PFSK-1 (cell line): ENCODE measurements at regions not wholly inside any gene's neighbourhood (a gene's known extent, or its start where the extent isn't known, plus 50 kb on each side); places are given as distances from the start of the nearest gene placed in this dataset.

Source experiments
- FOXP2 ChIP-seq: optimal IDR thresholded peaks from 2 replicates; pipeline ENCODE3; 2011; ENCODE audit warnings: borderline replicate concordance, control low read depth, inconsistent platforms; ENCODE audit not compliant: insufficient read depth; ENCODE audit errors: extremely low read length, extremely low read depth
- POLR2AphosphoS5 ChIP-seq: IDR thresholded peaks from 2 replicates; pipeline ENCODE4 v1.6.1; 2012; ENCODE audit warnings: low read depth, mild to moderate bottlenecking, control low read depth, low read length, moderate library complexity
- SIN3A ChIP-seq: IDR thresholded peaks from 2 replicates; pipeline ENCODE4 v1.6.1; 2012; ENCODE audit warnings: mild to moderate bottlenecking, low read length, moderate library complexity, borderline replicate concordance; ENCODE audit not compliant: insufficient read depth
- TAF1 ChIP-seq: IDR thresholded peaks from 2 replicates; pipeline ENCODE4 v1.6.1; 2012; ENCODE audit warnings: low read length, control low read depth, borderline replicate concordance; ENCODE audit not compliant: insufficient read depth
- TF ChIP-seq, protein P1 (sequence below), 2 experiments: IDR thresholded peaks; 2 replicates each; pipeline versions ENCODE4 v1.6.1 to v1.8.0; 2011 to 2012; ENCODE audit warnings: low read depth in 2 of 2, low read length in 2 of 2, control low read depth in 1 of 2, inconsistent platforms in 1 of 2, mild to moderate bottlenecking in 1 of 2, moderate library complexity in 1 of 2; ENCODE audit not compliant: insufficient read depth in 1 of 2

DNA sequence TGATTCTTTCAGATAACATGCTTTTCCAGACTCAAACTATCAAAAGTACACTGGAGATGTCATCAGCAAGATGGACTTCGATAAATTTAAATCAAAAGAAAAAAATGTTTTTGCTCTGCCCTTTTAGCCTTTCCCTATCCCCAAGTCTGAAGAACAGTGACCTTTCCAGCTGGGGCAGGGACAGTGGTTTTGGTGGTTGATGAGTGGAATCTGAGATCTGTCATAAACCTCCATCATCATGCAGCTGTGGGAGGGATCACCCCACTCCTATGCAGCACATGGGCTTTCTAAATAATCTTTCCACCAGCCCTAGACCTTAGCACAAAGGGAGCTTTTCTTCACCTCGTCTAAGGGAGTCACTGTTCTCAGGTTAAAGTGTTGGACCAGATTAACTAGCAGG lies 869.5 kb upstream of the SOX9 start:
- TF ChIP-seq, protein P1, sequence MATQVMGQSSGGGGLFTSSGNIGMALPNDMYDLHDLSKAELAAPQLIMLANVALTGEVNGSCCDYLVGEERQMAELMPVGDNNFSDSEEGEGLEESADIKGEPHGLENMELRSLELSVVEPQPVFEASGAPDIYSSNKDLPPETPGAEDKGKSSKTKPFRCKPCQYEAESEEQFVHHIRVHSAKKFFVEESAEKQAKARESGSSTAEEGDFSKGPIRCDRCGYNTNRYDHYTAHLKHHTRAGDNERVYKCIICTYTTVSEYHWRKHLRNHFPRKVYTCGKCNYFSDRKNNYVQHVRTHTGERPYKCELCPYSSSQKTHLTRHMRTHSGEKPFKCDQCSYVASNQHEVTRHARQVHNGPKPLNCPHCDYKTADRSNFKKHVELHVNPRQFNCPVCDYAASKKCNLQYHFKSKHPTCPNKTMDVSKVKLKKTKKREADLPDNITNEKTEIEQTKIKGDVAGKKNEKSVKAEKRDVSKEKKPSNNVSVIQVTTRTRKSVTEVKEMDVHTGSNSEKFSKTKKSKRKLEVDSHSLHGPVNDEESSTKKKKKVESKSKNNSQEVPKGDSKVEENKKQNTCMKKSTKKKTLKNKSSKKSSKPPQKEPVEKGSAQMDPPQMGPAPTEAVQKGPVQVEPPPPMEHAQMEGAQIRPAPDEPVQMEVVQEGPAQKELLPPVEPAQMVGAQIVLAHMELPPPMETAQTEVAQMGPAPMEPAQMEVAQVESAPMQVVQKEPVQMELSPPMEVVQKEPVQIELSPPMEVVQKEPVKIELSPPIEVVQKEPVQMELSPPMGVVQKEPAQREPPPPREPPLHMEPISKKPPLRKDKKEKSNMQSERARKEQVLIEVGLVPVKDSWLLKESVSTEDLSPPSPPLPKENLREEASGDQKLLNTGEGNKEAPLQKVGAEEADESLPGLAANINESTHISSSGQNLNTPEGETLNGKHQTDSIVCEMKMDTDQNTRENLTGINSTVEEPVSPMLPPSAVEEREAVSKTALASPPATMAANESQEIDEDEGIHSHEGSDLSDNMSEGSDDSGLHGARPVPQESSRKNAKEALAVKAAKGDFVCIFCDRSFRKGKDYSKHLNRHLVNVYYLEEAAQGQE (IDR thresholded peaks at IDR 0.05; ENCODE audit: insufficient read depth in 1 of 2, low read depth in 2 of 2, low read length in 2 of 2) = no peak
- TF ChIP-seq POLR2AphosphoS5 (no peak), TAF1 (no peak), FOXP2 (no peak), SIN3A (no peak)

DNA sequence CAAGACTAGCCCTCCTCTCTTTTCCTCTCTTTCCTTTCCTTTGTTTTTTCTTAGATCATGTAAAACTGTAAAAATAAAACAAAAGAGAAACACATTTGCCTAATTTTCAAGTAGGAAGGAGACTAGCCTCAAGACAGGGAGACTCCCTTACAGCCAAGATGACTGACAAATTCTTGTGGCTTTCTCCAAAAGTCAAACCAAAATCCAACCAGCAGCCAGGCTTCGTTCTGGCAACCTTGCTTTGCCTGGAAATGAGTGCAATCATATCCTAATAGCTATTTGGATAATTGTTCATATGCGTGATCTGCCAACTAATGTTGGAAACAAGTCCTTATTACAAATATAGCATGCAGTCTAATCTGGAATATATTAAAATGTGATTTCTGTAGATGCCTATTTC lies 868.9 kb upstream of the SOX9 start:
- no peak for TF ChIP-seq TAF1
- no peak for TF ChIP-seq POLR2AphosphoS5
- TF ChIP-seq, protein P1 (IDR thresholded peaks at IDR 0.05; ENCODE audit: insufficient read depth in 1 of 2, low read depth in 2 of 2, low read length in 2 of 2) = no peak
- TF ChIP-seq SIN3A = no peak
- no peak for TF ChIP-seq FOXP2

DNA sequence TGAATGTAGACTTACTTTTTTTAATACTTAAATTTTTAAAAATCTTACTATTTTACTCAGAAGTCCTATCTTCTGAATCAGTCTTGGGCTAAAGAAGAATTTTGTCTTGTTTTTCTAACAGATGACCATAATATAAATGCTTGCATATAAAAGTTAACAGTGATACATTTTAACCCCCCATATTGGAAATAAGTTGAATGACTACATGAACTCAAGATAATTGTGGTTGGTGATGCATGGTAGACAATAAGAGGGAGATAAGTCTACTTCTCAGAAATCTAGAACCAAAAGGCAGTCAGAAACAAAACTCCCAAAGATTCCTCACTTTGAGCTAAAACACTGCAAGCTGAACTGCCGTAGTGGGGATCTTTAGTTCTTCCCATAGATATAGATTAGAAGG lies 868.4 kb upstream of the SOX9 start:
- TF ChIP-seq TAF1 (no peak), FOXP2 (no peak), POLR2AphosphoS5 (no peak), SIN3A (no peak)
- TF ChIP-seq, protein P1 (IDR thresholded peaks at IDR 0.05; ENCODE audit: insufficient read depth in 1 of 2, low read depth in 2 of 2, low read length in 2 of 2) = no peak

DNA sequence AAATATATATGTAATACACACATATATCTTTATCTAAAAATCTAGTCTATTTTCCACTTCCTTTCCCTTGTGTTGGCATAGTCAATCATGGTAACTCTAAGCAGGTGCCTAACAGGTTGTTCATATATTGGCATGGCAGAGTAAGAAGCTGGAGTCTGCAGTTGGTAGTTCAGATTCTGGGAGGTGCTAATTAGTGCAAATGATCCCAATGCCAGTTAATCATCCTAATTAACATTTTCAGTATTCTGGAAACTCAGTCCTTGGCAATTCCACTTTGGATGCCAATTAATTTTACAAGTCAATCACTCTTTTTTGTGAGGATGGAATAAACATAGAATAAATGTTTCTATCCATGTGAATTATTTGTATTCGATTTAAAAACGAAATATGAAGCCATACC lies 863.7 kb upstream of the SOX9 start:
- TF ChIP-seq TAF1 (no peak), POLR2AphosphoS5 (no peak), FOXP2 (no peak), SIN3A (no peak)
- TF ChIP-seq, protein P1 (IDR thresholded peaks at IDR 0.05; ENCODE audit: insufficient read depth in 1 of 2, low read depth in 2 of 2, low read length in 2 of 2) = no peak

DNA sequence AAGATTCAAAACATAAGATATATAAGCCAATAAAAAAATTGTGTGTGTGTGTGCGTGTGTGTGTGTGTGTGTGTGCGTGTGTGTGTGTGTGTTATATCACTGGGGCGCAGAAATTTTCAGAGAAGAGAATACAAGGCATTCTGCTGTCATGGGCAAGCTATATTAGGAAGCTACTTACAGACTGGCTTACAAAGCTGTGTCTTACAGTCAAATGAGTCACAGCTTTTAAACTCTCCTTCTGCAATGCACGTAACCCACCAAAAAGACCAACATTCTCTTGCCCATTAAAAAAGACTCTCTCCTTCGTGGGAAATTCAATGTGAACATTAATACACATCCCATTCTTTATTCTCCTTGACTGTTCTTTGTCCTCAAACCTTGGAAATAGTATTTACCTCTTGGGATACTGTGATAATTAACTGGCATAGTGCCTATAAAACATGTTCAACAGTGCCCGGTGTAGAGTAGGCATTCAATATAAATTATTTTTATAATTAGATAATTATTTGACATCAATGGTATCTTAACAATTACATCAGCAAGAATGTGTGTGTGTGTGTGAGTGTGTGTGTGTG lies 860.4 kb upstream of the SOX9 start:
- TF ChIP-seq SIN3A (no peak), POLR2AphosphoS5 (no peak), FOXP2 (no peak)
- TF ChIP-seq, protein P1 (IDR thresholded peaks at IDR 0.05; ENCODE audit: insufficient read depth in 1 of 2, low read depth in 2 of 2, low read length in 2 of 2) = no peak
